ENCODE measurements at regions not wholly inside any gene's neighbourhood (a gene's known extent, or its start where the extent isn't known, plus 50 kb on each side); places are given as distances from the start of the nearest gene placed in this dataset.

GRCh38 chr14:49381778-49382177, 204.4 kb downstream of the RPS29 start:
- DNase-seq (ENCODE audit: low read depth in 2 of 2), result no peak

GRCh38 chr14:49367696-49368095, 218.5 kb downstream of the RPS29 start:
- no peak for DNase-seq (ENCODE audit: low read depth in 2 of 2)

- DNase-seq (ENCODE audit: low read depth in 2 of 2), result no peak
These were observed 219.8 kb downstream of the RPS29 start for GRCh38 chr14:49366416-49366815.

- DNase-seq (ENCODE audit: low read depth in 2 of 2), result no peak
These were observed 221.4 kb downstream of the RPS29 start for GRCh38 chr14:49364752-49365117.

- no peak for DNase-seq (ENCODE audit: low read depth in 2 of 2)
These were observed 222.1 kb downstream of the RPS29 start for GRCh38 chr14:49363821-49364751.

GRCh38 chr14:49362916-49363315, 223.3 kb downstream of the RPS29 start:
- no peak for DNase-seq (ENCODE audit: low read depth in 2 of 2)

GRCh38 chr14:49339130-49339529, 247.1 kb downstream of the RPS29 start:
- no peak for DNase-seq (ENCODE audit: low read depth in 2 of 2)

GRCh38 chr14:49319810-49320209, 266.4 kb downstream of the RPS29 start:
- DNase-seq (ENCODE audit: low read depth in 2 of 2), result no peak

- DNase-seq (ENCODE audit: low read depth in 2 of 2), result no peak
These were observed 270.6 kb downstream of the RPS29 start for GRCh38 chr14:49315570-49315969.

GRCh38 chr14:49314737-49315136, 271.4 kb downstream of the RPS29 start:
- DNase-seq (ENCODE audit: low read depth in 2 of 2), result no peak

GRCh38 chr14:49313108-49313507, 273.1 kb downstream of the RPS29 start:
- no peak for DNase-seq (ENCODE audit: low read depth in 2 of 2)

GRCh38 chr14:49310298-49310697, 275.9 kb downstream of the RPS29 start:
- DNase-seq (ENCODE audit: low read depth in 2 of 2), result no peak

- no peak for DNase-seq (ENCODE audit: low read depth in 2 of 2)
These were observed 279.9 kb downstream of the RPS29 start for GRCh38 chr14:49306152-49306751.

GRCh38 chr14:49303946-49304516, 282.1 kb downstream of the RPS29 start:
- DNase-seq (ENCODE audit: low read depth in 2 of 2), result no peak

- DNase-seq (ENCODE audit: low read depth in 2 of 2), result no peak
These were observed 289.1 kb downstream of the RPS29 start for GRCh38 chr14:49297102-49297501.

- DNase-seq (ENCODE audit: low read depth in 2 of 2), result no peak
These were observed 291.5 kb downstream of the RPS29 start for GRCh38 chr14:49294621-49295148.

- no peak for DNase-seq (ENCODE audit: low read depth in 2 of 2)
These were observed 299.2 kb downstream of the RPS29 start for GRCh38 chr14:49287004-49287403.

GRCh38 chr14:49286257-49286983, 299.8 kb downstream of the RPS29 start:
- no peak for DNase-seq (ENCODE audit: low read depth in 2 of 2)

GRCh38 chr14:49280566-49280965, 305.6 kb downstream of the RPS29 start:
- no peak for DNase-seq (ENCODE audit: low read depth in 2 of 2)

- DNase-seq (ENCODE audit: low read depth in 2 of 2), result no peak
These were observed 335.7 kb downstream of the RPS29 start for GRCh38 chr14:49250517-49250916.

GRCh38 chr14:49250109-49250508, 336.1 kb downstream of the RPS29 start:
- DNase-seq (ENCODE audit: low read depth in 2 of 2), result no peak

- DNase-seq (ENCODE audit: low read depth in 2 of 2), result no peak
These were observed 337.2 kb downstream of the RPS29 start for GRCh38 chr14:49249022-49249421.
